Tibial nerve (tissue), 4 donors: ENCODE measurements at regions not wholly inside any gene's neighbourhood (a gene's known extent, or its start where the extent isn't known, plus 50 kb on each side); places are given as distances from the start of the nearest gene placed in this dataset.

Experiments
- CTCF ChIP-seq, 5 experiments: fragments of 200-600 bp in 3 of 5; fragments of 450-650 bp in 2 of 5; sonication (generic) in 3 of 5; IDR thresholded peaks; one replicate each; pipeline ENCODE4 v1.5.1; 2016 to 2019; ENCODE audit warnings: antibody characterized with exemption in 5 of 5, mild to moderate bottlenecking in 3 of 5, moderate library complexity in 2 of 5
- EP300 ChIP-seq, 2 donors: sonication (generic); formaldehyde crosslinking; IDR thresholded peaks; one replicate each; pipeline ENCODE4 v1.6.1; 2017; ENCODE audit warnings: antibody characterized with exemption in 2 of 2, mild to moderate bottlenecking in 1 of 2
- POLR2A ChIP-seq, 2 donors: fragments of 450-650 bp; IDR thresholded peaks; one replicate each; pipeline ENCODE4 v1.6.1; 2017; ENCODE audit warnings: antibody characterized with exemption in 2 of 2, mild to moderate bottlenecking in 2 of 2, moderate library complexity in 2 of 2

- TF ChIP-seq CTCF (IDR thresholded peaks at IDR 0.05) (no peak), POLR2A (IDR thresholded peaks at IDR 0.05) (no peak), EP300 (IDR thresholded peaks at IDR 0.05) (no peak)
These were observed 1043.0 kb upstream of the CNTN5 start for GRCh38 chr11:97977726-97978125.
